CD14-positive monocyte (primary cell): ENCODE measurements at regions not wholly inside any gene's neighbourhood (a gene's known extent, or its start where the extent isn't known, plus 50 kb on each side); places are given as distances from the start of the nearest gene placed in this dataset.

Source experiments
- DNase-seq, 3 donors: peaks; one replicate each; pipeline ENCODE4 v3.0.0-alpha.2; 2011 to 2022
- H2AFZ ChIP-seq: 2 replicates; pipeline ENCODE4 v1.6.0; 2012; ENCODE audit warnings: mild to moderate bottlenecking, low read depth, low read length, inconsistent platforms; ENCODE audit not compliant: insufficient read depth, poor library complexity, severe bottlenecking
- H3K27ac ChIP-seq, 2 donors: 1 replicate in 1 of 2; 2 replicates in 1 of 2; pipeline ENCODE4 v1.5.1; 2012 to 2013; ENCODE audit warnings: low read length in 2 of 2, control low read depth in 1 of 2, inconsistent platforms in 1 of 2, low read depth in 1 of 2, mild to moderate bottlenecking in 1 of 2
- H3K27me3 ChIP-seq, 2 donors: one replicate each; pipeline versions ENCODE4 v1.6.0 to v1.6.1; 2011 to 2013; ENCODE audit warnings: low read length in 2 of 2; ENCODE audit not compliant: control insufficient read depth in 2 of 2, insufficient read depth in 2 of 2
- H3K36me3 ChIP-seq, 2 donors: replicated peaks in 1 of 2; 1 replicate in 1 of 2; 2 replicates in 1 of 2; pipeline versions ENCODE4 v1.5.1 to v1.6.1; 2012 to 2013; ENCODE audit warnings: low read length in 2 of 2, control low read depth in 1 of 2, inconsistent platforms in 1 of 2, mild to moderate bottlenecking in 1 of 2; ENCODE audit not compliant: insufficient read depth in 2 of 2, control insufficient read depth in 1 of 2
- H3K4me1 ChIP-seq, 2 donors: 1 replicate in 1 of 2; 2 replicates in 1 of 2; pipeline versions ENCODE4 v1.5.1 to v1.6.1; 2012 to 2013; ENCODE audit warnings: low read length in 2 of 2, control low read depth in 1 of 2, inconsistent platforms in 1 of 2, mild to moderate bottlenecking in 1 of 2, moderate library complexity in 1 of 2; ENCODE audit not compliant: insufficient read depth in 2 of 2, control insufficient read depth in 1 of 2
- H3K4me2 ChIP-seq: replicated peaks from 2 replicates; pipeline ENCODE3; 2012; ENCODE audit warnings: low read length, moderate library complexity, mild to moderate bottlenecking; ENCODE audit not compliant: poor library complexity, severe bottlenecking; ENCODE audit errors: extremely low read depth
- H3K4me3 ChIP-seq, 3 experiments: fragments of 200-600 bp in 1 of 3; sonication (generic) in 1 of 3; replicated peaks in 1 of 3; 1 replicate in 2 of 3; 2 replicates in 1 of 3; pipeline ENCODE4 v1.5.1; 2011 to 2013; ENCODE audit warnings: low read length in 3 of 3, mild to moderate bottlenecking in 3 of 3, control low read depth in 2 of 3, low read depth in 2 of 3, inconsistent platforms in 1 of 3, moderate library complexity in 1 of 3
- H3K79me2 ChIP-seq: 2 replicates; pipeline ENCODE4 v1.6.0; 2012; ENCODE audit warnings: mild to moderate bottlenecking, control low read depth, inconsistent platforms, low read length, moderate library complexity; ENCODE audit not compliant: insufficient read depth
- H3K9ac ChIP-seq: 2 replicates; pipeline ENCODE4 v1.6.0; 2017; ENCODE audit warnings: low read length, mild to moderate bottlenecking; ENCODE audit not compliant: insufficient read depth, poor library complexity, severe bottlenecking
- H3K9me3 ChIP-seq, 2 donors: replicated peaks in 1 of 2; 1 replicate in 1 of 2; 2 replicates in 1 of 2; pipeline versions ENCODE4 v1.5.1 to v1.6.1; 2012 to 2013; ENCODE audit warnings: low read length in 2 of 2, control low read depth in 1 of 2; ENCODE audit not compliant: control insufficient read depth in 1 of 2, insufficient read depth in 1 of 2
- H4K20me1 ChIP-seq: 2 replicates; pipeline ENCODE4 v1.6.0; 2012; ENCODE audit warnings: mild to moderate bottlenecking, low read length, control low read depth, moderate library complexity; ENCODE audit not compliant: insufficient read depth
- H3K27ac Mint-ChIP-seq, 7 donors: one replicate each; pipeline ENCODE4 v1.8.0; 2020; ENCODE audit warnings: mild to moderate bottlenecking in 7 of 7, mixed read lengths in 7 of 7, moderate library complexity in 6 of 7, inconsistent platforms in 2 of 7
- H3K27me3 Mint-ChIP-seq, 3 donors: one replicate each; pipeline ENCODE4 v1.8.0; 2021 to 2022; ENCODE audit warnings: low read depth in 3 of 3, mild to moderate bottlenecking in 3 of 3, mixed read lengths in 3 of 3, moderate library complexity in 3 of 3, inconsistent platforms in 1 of 3
- H3K36me3 Mint-ChIP-seq, 2 donors: one replicate each; pipeline ENCODE4 v1.8.0; 2020; ENCODE audit warnings: mixed read lengths in 2 of 2, inconsistent platforms in 1 of 2, mild to moderate bottlenecking in 1 of 2
- H3K4me1 Mint-ChIP-seq: one replicate; pipeline ENCODE4 v1.8.0; 2020; ENCODE audit warnings: mild to moderate bottlenecking, mixed read lengths
- H3K4me3 Mint-ChIP-seq, 2 donors: one replicate each; pipeline ENCODE4 v1.8.0; 2020; ENCODE audit warnings: mild to moderate bottlenecking in 2 of 2, mixed read lengths in 2 of 2, moderate library complexity in 1 of 2
- H3K9me3 Mint-ChIP-seq, 7 donors: one replicate each; pipeline ENCODE4 v1.8.0; 2020 to 2022; ENCODE audit warnings: mixed read lengths in 7 of 7, mild to moderate bottlenecking in 6 of 7, moderate library complexity in 6 of 7, inconsistent platforms in 2 of 7
- CTCF ChIP-seq: fragments of 200-600 bp; IDR thresholded peaks from one replicate; pipeline ENCODE4 v1.8.0; 2022; ENCODE audit warnings: antibody characterized with exemption, mild to moderate bottlenecking
- WGBS: methylation state at CpG from one replicate; pipeline ENCODE4 v1.1.5; 2013; ENCODE audit warnings: missing lambda C conversion rate; ENCODE audit not compliant: insufficient coverage; 5-methylcytosine and 5-hydroxymethylcytosine counted together
- intact Hi-C, 2 donors: fragments of 100-400 bp; cut with micrococcal nuclease; formaldehyde crosslinking; loops; one replicate each; pipeline versions ENCODE4 v1.15.0 to v1.15.1; 2023

DNA sequence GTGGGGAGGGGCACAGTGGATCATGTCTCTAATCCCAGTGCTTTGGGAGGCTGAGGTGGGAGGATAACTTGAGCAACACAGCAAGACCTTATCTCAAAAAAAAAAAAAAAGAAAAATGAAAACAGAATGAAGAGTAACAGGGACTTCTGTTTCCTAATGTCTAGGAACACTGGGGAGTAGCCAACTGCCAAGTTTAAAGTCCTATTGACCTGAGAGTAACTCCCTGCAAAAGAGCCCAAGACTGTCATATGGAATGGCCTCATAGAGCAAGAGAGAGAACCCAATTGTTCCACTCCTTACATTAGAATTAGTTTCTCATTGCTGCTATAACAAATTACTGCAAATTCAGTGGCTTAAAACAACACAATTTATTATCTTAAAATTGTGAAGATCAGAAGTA is 881.4 kb upstream of the ROBO1 start:
- Histone ChIP-seq H3K4me3 (no peak overlapping the region), H2AFZ (no peak overlapping the region), H4K20me1 (no peaks in the 10 kb centered on the region), H3K9me3 (peaks cover 0 to 8% of the 10 kb centered on the region in 2 donors), H3K27ac (no peak overlapping the region), H3K9ac (no peak overlapping the region), H3K27me3 (no peaks in the 10 kb centered on the region), H3K36me3 (no peaks in the 10 kb centered on the region), H3K4me1 (no peaks in the 10 kb centered on the region), H3K4me2 (no peak overlapping the region), H3K79me2 (no peaks in the 10 kb centered on the region)
- Mint-ChIP-seq H3K4me3 (no peak overlapping the region), H3K9me3 (peaks cover 1 to 15% (median 7%) of the 10 kb centered on the region in 7 donors), H3K4me1 (no peaks in the 10 kb centered on the region), H3K27ac (no peak overlapping the region), H3K27me3 (peaks cover 0 to 2% (median 0%) of the 10 kb centered on the region in 3 donors), H3K36me3 (no peaks in the 10 kb centered on the region)
- no peak for DNase-seq
- no peak for TF ChIP-seq CTCF
- intact Hi-C loops = no loop called here

GRCh38 chr3:80643421-80643820 is 875.6 kb upstream of the ROBO1 start:
- Mint-ChIP-seq H3K9me3 (peaks cover 0 to 5% (median 2%) of the 10 kb centered on the region in 7 donors), H3K36me3 (no peaks in the 10 kb centered on the region), H3K4me3 (no peak overlapping the region), H3K27ac (no peak overlapping the region), H3K4me1 (no peaks in the 10 kb centered on the region), H3K27me3 (no peaks in the 10 kb centered on the region)
- H3K27me3 ChIP-seq = no peaks in the 10 kb centered on the region
- 90% methylated on average over 2 of the region's 4 CpGs for WGBS
- H3K36me3 ChIP-seq = no peaks in the 10 kb centered on the region
- H4K20me1 ChIP-seq = no peaks in the 10 kb centered on the region
- no peak overlapping the region for H3K4me2 ChIP-seq
- H3K79me2 ChIP-seq = no peaks in the 10 kb centered on the region
- no peak for TF ChIP-seq CTCF
- H3K4me3 ChIP-seq = no peak overlapping the region
- no peak overlapping the region for H2AFZ ChIP-seq
- H3K4me1 ChIP-seq = no peaks in the 10 kb centered on the region
- no peak for DNase-seq
- no peak overlapping the region for H3K27ac ChIP-seq
- H3K9me3 ChIP-seq = no peaks in the 10 kb centered on the region
- intact Hi-C loops = no loop called here
- H3K9ac ChIP-seq = no peak overlapping the region
